HK-2 (cell line): ENCODE measurements at regions not wholly inside any gene's neighbourhood (a gene's known extent, or its start where the extent isn't known, plus 50 kb on each side); places are given as distances from the start of the nearest gene placed in this dataset.
A peak's percentile ranks its signal among the peaks of the same experiment; 100 is the strongest.

Experiments
- DNase-seq: peaks from one replicate; pipeline ENCODE4 v3.0.0-alpha.2; 2018; ENCODE audit not compliant: unreplicated experiment

- DNase-seq, result no peak
Measured at GRCh38 chr14:54310151-54310850, 86.5 kb upstream of the CDKN3 start.

GRCh38 chr14:54310851-54311228 is 86.0 kb upstream of the CDKN3 start:
- no peak for DNase-seq

GRCh38 chr14:54312166-54312801 is 84.5 kb upstream of the CDKN3 start:
- peak; percentile 54 for DNase-seq

- no peak for DNase-seq
Measured at GRCh38 chr14:54314365-54315104, 82.3 kb upstream of the CDKN3 start.

GRCh38 chr14:54316652-54317051 is 80.2 kb upstream of the CDKN3 start:
- DNase-seq, result no peak

GRCh38 chr14:54317391-54317790 is 79.4 kb upstream of the CDKN3 start:
- no peak for DNase-seq

GRCh38 chr14:54322246-54322645 is 74.6 kb upstream of the CDKN3 start:
- DNase-seq, result peak; percentile 10

GRCh38 chr14:54322701-54323337 is 74.0 kb upstream of the CDKN3 start:
- no peak for DNase-seq

GRCh38 chr14:54325766-54326165 is 71.0 kb upstream of the CDKN3 start:
- no peak for DNase-seq

GRCh38 chr14:54329082-54329695 is 67.6 kb upstream of the CDKN3 start:
- DNase-seq, result peak; percentile 33

GRCh38 chr14:54330876-54331275 is 65.9 kb upstream of the CDKN3 start:
- DNase-seq, result no peak

- DNase-seq, result no peak
Measured at GRCh38 chr14:54331516-54331915, 65.3 kb upstream of the CDKN3 start.

GRCh38 chr14:54332490-54332889 is 64.3 kb upstream of the CDKN3 start:
- no peak for DNase-seq

- DNase-seq, result no peak
Measured at GRCh38 chr14:54333511-54333910, 63.3 kb upstream of the CDKN3 start.

GRCh38 chr14:54335569-54336155 is 61.1 kb upstream of the CDKN3 start:
- no peak for DNase-seq

GRCh38 chr14:54337314-54337713 is 59.5 kb upstream of the CDKN3 start:
- no peak for DNase-seq

- no peak for DNase-seq
Measured at GRCh38 chr14:54338696-54339317, 58.0 kb upstream of the CDKN3 start.

- DNase-seq, result no peak
Measured at GRCh38 chr14:54339771-54340170, 57.0 kb upstream of the CDKN3 start.

GRCh38 chr14:54342806-54343205 is 54.0 kb upstream of the CDKN3 start:
- no peak for DNase-seq

- DNase-seq, result no peak
Measured at GRCh38 chr14:54343272-54344121, 53.3 kb upstream of the CDKN3 start.
